HEK293 (cell line): ENCODE measurements at regions not wholly inside any gene's neighbourhood (a gene's known extent, or its start where the extent isn't known, plus 50 kb on each side); places are given as distances from the start of the nearest gene placed in this dataset.

ENCODE experiments used
- CTCF ChIA-PET: fragments of 350-600 bp; formaldehyde crosslinking; extraction: SDS; loops from one replicate; lab custom pipeline; 2021; ENCODE audit warnings: antibody characterized with exemption; lab: Yijun Ruan, JAX
- POLR2A ChIA-PET: fragments of 300-600 bp; formaldehyde crosslinking; extraction: SDS; loops from one replicate; lab custom pipeline; 2020; ENCODE audit warnings: antibody characterized with exemption, inconsistent platforms; lab: Yijun Ruan, JAX
- H3K27ac ChIP-seq: fragments of 200-500 bp; sonication (Bioruptor generic); 2 replicates; pipeline ENCODE4 v1.5.1; 2014; ENCODE audit warnings: low read depth, low read length, control low read depth, inconsistent platforms; ENCODE audit errors: extremely low read depth
- H3K36me3 ChIP-seq, 2 experiments: fragments of 200-500 bp in 1 of 2; sonication (Bioruptor generic) in 1 of 2; 1 replicate in 1 of 2; 2 replicates in 1 of 2; pipeline ENCODE4 v1.5.1; 2014 to 2017; ENCODE audit warnings: inconsistent platforms in 2 of 2, low read length in 2 of 2; ENCODE audit not compliant: control insufficient read depth in 2 of 2, insufficient read depth in 1 of 2
- H3K4me1 ChIP-seq: fragments of 200-500 bp; sonication (Bioruptor generic); 2 replicates; pipeline ENCODE4 v1.5.1; 2014; ENCODE audit warnings: mild to moderate bottlenecking, low read length, inconsistent platforms; ENCODE audit not compliant: control insufficient read depth, insufficient read depth
- H3K4me3 ChIP-seq: 2 replicates; pipeline ENCODE4 v1.5.1; 2011; ENCODE audit warnings: low read depth, mild to moderate bottlenecking, control low read depth, low read length, moderate library complexity
- H3K9me3 ChIP-seq: fragments of 200-500 bp; sonication (Bioruptor generic); 2 replicates; pipeline ENCODE4 v1.5.1; 2014; ENCODE audit warnings: low read depth, low read length, inconsistent platforms; ENCODE audit not compliant: control insufficient read depth, insufficient read depth
- HOXD13 ChIP-seq: sonication (generic); formaldehyde crosslinking; IDR thresholded peaks from 2 replicates; pipeline ENCODE4 v1.8.0; 2022; ENCODE audit warnings: missing genetic modification reagents, borderline replicate concordance
- KLF16 ChIP-seq: fragments of 450-650 bp; formaldehyde crosslinking; IDR thresholded peaks from 2 replicates; pipeline ENCODE4 v1.5.1; 2017; ENCODE audit warnings: missing biosample characterization, missing genetic modification characterization
- OSR2 ChIP-seq: fragments of 450-650 bp; formaldehyde crosslinking; IDR thresholded peaks from 2 replicates; pipeline ENCODE4 v1.5.1; 2016; ENCODE audit warnings: missing biosample characterization, missing genetic modification characterization
- RBAK ChIP-seq: fragments of 450-650 bp; formaldehyde crosslinking; IDR thresholded peaks from 2 replicates; pipeline ENCODE4 v1.5.1; 2016; ENCODE audit warnings: missing biosample characterization, missing genetic modification characterization
- ZBTB1 ChIP-seq: fragments of 450-650 bp; formaldehyde crosslinking; IDR thresholded peaks from 2 replicates; pipeline ENCODE4 v1.5.1; 2016; ENCODE audit warnings: missing biosample characterization, missing genetic modification characterization
- ZBTB17 ChIP-seq: fragments of 450-650 bp; formaldehyde crosslinking; IDR thresholded peaks from 2 replicates; pipeline ENCODE4 v1.5.1; 2016; ENCODE audit warnings: missing biosample characterization, missing genetic modification characterization
- ZNF16 ChIP-seq: fragments of 450-650 bp; formaldehyde crosslinking; IDR thresholded peaks from 2 replicates; pipeline ENCODE4 v1.5.1; 2016; ENCODE audit warnings: low read depth, missing biosample characterization, missing genetic modification characterization
- ZNF19 ChIP-seq: fragments of 450-650 bp; formaldehyde crosslinking; IDR thresholded peaks from 2 replicates; pipeline ENCODE4; 2016; ENCODE audit warnings: missing biosample characterization, missing genetic modification characterization, low read depth
- ZNF248 ChIP-seq: fragments of 450-650 bp; formaldehyde crosslinking; IDR thresholded peaks from 2 replicates; pipeline ENCODE4 v1.5.1; 2017; ENCODE audit warnings: missing biosample characterization, missing genetic modification characterization
- ZNF266 ChIP-seq: fragments of 450-650 bp; formaldehyde crosslinking; IDR thresholded peaks from 2 replicates; pipeline ENCODE4 v1.5.1; 2016; ENCODE audit warnings: missing biosample characterization, missing genetic modification characterization, low read depth
- ZNF311 ChIP-seq: fragments of 450-650 bp; formaldehyde crosslinking; IDR thresholded peaks from 2 replicates; pipeline ENCODE4 v1.5.1; 2017; ENCODE audit warnings: missing biosample characterization, missing genetic modification characterization, borderline replicate concordance
- ZNF423 ChIP-seq: fragments of 450-650 bp; formaldehyde crosslinking; IDR thresholded peaks from 2 replicates; pipeline ENCODE4 v1.5.1; 2016; ENCODE audit warnings: missing biosample characterization, missing genetic modification characterization
- ZNF521 ChIP-seq: fragments of 450-650 bp; formaldehyde crosslinking; IDR thresholded peaks from 2 replicates; pipeline ENCODE4 v1.5.1; 2017; ENCODE audit warnings: missing biosample characterization, mild to moderate bottlenecking, missing genetic modification characterization
- ZNF600 ChIP-seq: fragments of 450-650 bp; formaldehyde crosslinking; IDR thresholded peaks from 2 replicates; pipeline ENCODE4 v1.5.1; 2016; ENCODE audit warnings: missing biosample characterization, missing genetic modification characterization
- ZNF624 ChIP-seq: fragments of 450-650 bp; formaldehyde crosslinking; IDR thresholded peaks from 2 replicates; pipeline ENCODE4 v1.5.1; 2017; ENCODE audit warnings: missing biosample characterization, missing genetic modification characterization
- ZNF660 ChIP-seq: fragments of 450-650 bp; IDR thresholded peaks from 2 replicates; pipeline ENCODE4 v1.5.1; 2018; ENCODE audit warnings: missing biosample characterization, mild to moderate bottlenecking, missing genetic modification characterization
- TF ChIP-seq, protein P1 (sequence below): fragments of 450-650 bp; formaldehyde crosslinking; IDR thresholded peaks from 2 replicates; pipeline ENCODE4 v1.5.1; 2016; ENCODE audit warnings: missing biosample characterization, missing genetic modification characterization
- TF ChIP-seq, protein P2 (sequence below): fragments of 450-650 bp; formaldehyde crosslinking; IDR thresholded peaks from 2 replicates; pipeline ENCODE4 v1.5.1; 2016; ENCODE audit warnings: missing biosample characterization, missing genetic modification characterization
- TF ChIP-seq, protein P3 (sequence below): fragments of 450-650 bp; formaldehyde crosslinking; IDR thresholded peaks from 2 replicates; pipeline ENCODE4 v1.5.1; 2016; ENCODE audit warnings: missing biosample characterization, missing genetic modification characterization
- TF ChIP-seq, protein P4 (sequence below): fragments of 450-650 bp; formaldehyde crosslinking; IDR thresholded peaks from 2 replicates; pipeline ENCODE4 v1.5.1; 2016; ENCODE audit warnings: missing biosample characterization, missing genetic modification characterization
- TF ChIP-seq, protein P5 (sequence below): fragments of 450-650 bp; formaldehyde crosslinking; IDR thresholded peaks from 2 replicates; pipeline ENCODE4 v1.5.1; 2016; ENCODE audit warnings: missing biosample characterization, missing genetic modification characterization, borderline replicate concordance
- TF ChIP-seq, protein P6 (sequence below): fragments of 450-650 bp; formaldehyde crosslinking; IDR thresholded peaks from 2 replicates; pipeline ENCODE4 v1.5.1; 2016; ENCODE audit warnings: missing biosample characterization, missing genetic modification characterization

DNA sequence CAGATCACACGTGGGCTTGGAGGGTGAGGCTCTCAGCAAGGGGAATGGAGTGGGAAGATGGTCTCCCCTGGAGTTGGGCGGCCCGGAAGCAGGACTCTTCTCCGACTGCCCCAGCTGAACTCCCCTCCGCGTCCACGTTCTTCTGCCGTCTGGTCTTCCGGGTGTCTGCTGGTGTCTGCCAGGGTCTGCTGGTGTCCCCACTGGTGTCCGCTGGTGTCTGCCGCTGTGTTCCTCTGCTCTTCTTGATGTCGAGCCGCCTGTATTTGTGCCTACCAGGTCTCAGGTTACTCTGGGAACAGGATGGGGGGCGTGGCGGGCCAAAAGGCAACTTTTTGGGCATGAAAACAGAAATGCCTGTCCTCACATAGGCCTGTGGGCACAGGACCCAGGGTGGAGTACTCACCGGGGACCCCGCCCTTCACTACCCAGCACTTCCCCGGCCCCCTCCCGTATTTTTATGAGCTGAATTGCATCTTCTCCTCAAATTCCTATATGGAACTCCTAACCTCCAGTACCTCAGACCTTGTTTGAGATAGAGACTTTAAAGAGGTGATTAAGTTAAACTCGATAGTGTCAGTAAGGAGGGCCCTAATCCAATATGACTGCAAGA, 675.4 kb downstream of the SEMA5A start (continued):
- TF ChIP-seq, protein P1, sequence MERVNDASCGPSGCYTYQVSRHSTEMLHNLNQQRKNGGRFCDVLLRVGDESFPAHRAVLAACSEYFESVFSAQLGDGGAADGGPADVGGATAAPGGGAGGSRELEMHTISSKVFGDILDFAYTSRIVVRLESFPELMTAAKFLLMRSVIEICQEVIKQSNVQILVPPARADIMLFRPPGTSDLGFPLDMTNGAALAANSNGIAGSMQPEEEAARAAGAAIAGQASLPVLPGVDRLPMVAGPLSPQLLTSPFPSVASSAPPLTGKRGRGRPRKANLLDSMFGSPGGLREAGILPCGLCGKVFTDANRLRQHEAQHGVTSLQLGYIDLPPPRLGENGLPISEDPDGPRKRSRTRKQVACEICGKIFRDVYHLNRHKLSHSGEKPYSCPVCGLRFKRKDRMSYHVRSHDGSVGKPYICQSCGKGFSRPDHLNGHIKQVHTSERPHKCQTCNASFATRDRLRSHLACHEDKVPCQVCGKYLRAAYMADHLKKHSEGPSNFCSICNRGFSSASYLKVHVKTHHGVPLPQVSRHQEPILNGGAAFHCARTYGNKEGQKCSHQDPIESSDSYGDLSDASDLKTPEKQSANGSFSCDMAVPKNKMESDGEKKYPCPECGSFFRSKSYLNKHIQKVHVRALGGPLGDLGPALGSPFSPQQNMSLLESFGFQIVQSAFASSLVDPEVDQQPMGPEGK (tag by site-specific recombination), result no peak
- TF ChIP-seq ZNF624 (tag by site-specific recombination) (no peak), HOXD13 (no peak), ZNF660 (tag by site-specific recombination) (no peak), ZNF311 (tag by site-specific recombination) (no peak), ZNF600 (tag by site-specific recombination) (no peak), ZBTB1 (tag by site-specific recombination) (no peak), KLF16 (tag by site-specific recombination) (no peak)
- TF ChIP-seq, protein P2, sequence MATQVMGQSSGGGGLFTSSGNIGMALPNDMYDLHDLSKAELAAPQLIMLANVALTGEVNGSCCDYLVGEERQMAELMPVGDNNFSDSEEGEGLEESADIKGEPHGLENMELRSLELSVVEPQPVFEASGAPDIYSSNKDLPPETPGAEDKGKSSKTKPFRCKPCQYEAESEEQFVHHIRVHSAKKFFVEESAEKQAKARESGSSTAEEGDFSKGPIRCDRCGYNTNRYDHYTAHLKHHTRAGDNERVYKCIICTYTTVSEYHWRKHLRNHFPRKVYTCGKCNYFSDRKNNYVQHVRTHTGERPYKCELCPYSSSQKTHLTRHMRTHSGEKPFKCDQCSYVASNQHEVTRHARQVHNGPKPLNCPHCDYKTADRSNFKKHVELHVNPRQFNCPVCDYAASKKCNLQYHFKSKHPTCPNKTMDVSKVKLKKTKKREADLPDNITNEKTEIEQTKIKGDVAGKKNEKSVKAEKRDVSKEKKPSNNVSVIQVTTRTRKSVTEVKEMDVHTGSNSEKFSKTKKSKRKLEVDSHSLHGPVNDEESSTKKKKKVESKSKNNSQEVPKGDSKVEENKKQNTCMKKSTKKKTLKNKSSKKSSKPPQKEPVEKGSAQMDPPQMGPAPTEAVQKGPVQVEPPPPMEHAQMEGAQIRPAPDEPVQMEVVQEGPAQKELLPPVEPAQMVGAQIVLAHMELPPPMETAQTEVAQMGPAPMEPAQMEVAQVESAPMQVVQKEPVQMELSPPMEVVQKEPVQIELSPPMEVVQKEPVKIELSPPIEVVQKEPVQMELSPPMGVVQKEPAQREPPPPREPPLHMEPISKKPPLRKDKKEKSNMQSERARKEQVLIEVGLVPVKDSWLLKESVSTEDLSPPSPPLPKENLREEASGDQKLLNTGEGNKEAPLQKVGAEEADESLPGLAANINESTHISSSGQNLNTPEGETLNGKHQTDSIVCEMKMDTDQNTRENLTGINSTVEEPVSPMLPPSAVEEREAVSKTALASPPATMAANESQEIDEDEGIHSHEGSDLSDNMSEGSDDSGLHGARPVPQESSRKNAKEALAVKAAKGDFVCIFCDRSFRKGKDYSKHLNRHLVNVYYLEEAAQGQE, result no peak
- TF ChIP-seq, protein P3, sequence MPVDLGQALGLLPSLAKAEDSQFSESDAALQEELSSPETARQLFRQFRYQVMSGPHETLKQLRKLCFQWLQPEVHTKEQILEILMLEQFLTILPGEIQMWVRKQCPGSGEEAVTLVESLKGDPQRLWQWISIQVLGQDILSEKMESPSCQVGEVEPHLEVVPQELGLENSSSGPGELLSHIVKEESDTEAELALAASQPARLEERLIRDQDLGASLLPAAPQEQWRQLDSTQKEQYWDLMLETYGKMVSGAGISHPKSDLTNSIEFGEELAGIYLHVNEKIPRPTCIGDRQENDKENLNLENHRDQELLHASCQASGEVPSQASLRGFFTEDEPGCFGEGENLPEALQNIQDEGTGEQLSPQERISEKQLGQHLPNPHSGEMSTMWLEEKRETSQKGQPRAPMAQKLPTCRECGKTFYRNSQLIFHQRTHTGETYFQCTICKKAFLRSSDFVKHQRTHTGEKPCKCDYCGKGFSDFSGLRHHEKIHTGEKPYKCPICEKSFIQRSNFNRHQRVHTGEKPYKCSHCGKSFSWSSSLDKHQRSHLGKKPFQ (tag by site-specific recombination), result no peak
- TF ChIP-seq, all 188 proteins: peak for 0

DNA sequence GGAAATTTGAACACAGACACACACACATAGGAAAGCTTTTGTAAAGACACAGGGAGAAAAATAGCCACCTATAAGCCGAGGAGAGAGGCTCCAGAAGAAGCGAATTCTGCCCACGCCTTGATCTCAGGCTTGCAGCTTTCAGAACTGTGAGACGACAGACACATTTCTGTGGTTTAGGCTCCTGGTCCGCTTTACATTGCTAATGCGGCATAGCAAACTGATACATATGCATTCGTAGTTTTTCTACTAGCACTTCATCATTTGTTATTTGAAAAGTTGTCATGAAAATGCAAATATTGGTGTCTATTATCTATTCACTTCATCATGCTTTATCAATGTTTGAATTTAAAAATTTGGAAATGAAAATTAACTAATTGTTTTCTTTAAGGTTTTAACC, 674.9 kb downstream of the SEMA5A start:
- Histone ChIP-seq H3K27ac (no peak overlapping the region), H3K36me3 (no peaks in the 10 kb centered on the region), H3K4me1 (no peaks in the 10 kb centered on the region), H3K4me3 (no peak overlapping the region), H3K9me3 (no peaks in the 10 kb centered on the region)
- POLR2A ChIA-PET, result no interaction called here
- CTCF ChIA-PET, result no interaction called here
- TF ChIP-seq ZNF248 (tag by site-specific recombination) (no peak), ZNF266 (no peak), OSR2 (tag by site-specific recombination) (no peak), ZNF19 (no peak), ZNF521 (no peak), ZNF16 (no peak), ZBTB17 (no peak), RBAK (no peak), ZNF423 (no peak)
- TF ChIP-seq, protein P4, sequence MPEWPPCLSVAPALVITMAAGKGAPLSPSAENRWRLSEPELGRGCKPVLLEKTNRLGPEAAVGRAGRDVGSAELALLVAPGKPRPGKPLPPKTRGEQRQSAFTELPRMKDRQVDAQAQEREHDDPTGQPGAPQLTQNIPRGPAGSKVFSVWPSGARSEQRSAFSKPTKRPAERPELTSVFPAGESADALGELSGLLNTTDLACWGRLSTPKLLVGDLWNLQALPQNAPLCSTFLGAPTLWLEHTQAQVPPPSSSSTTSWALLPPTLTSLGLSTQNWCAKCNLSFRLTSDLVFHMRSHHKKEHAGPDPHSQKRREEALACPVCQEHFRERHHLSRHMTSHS (tag by site-specific recombination), result no peak
- TF ChIP-seq, protein P5, sequence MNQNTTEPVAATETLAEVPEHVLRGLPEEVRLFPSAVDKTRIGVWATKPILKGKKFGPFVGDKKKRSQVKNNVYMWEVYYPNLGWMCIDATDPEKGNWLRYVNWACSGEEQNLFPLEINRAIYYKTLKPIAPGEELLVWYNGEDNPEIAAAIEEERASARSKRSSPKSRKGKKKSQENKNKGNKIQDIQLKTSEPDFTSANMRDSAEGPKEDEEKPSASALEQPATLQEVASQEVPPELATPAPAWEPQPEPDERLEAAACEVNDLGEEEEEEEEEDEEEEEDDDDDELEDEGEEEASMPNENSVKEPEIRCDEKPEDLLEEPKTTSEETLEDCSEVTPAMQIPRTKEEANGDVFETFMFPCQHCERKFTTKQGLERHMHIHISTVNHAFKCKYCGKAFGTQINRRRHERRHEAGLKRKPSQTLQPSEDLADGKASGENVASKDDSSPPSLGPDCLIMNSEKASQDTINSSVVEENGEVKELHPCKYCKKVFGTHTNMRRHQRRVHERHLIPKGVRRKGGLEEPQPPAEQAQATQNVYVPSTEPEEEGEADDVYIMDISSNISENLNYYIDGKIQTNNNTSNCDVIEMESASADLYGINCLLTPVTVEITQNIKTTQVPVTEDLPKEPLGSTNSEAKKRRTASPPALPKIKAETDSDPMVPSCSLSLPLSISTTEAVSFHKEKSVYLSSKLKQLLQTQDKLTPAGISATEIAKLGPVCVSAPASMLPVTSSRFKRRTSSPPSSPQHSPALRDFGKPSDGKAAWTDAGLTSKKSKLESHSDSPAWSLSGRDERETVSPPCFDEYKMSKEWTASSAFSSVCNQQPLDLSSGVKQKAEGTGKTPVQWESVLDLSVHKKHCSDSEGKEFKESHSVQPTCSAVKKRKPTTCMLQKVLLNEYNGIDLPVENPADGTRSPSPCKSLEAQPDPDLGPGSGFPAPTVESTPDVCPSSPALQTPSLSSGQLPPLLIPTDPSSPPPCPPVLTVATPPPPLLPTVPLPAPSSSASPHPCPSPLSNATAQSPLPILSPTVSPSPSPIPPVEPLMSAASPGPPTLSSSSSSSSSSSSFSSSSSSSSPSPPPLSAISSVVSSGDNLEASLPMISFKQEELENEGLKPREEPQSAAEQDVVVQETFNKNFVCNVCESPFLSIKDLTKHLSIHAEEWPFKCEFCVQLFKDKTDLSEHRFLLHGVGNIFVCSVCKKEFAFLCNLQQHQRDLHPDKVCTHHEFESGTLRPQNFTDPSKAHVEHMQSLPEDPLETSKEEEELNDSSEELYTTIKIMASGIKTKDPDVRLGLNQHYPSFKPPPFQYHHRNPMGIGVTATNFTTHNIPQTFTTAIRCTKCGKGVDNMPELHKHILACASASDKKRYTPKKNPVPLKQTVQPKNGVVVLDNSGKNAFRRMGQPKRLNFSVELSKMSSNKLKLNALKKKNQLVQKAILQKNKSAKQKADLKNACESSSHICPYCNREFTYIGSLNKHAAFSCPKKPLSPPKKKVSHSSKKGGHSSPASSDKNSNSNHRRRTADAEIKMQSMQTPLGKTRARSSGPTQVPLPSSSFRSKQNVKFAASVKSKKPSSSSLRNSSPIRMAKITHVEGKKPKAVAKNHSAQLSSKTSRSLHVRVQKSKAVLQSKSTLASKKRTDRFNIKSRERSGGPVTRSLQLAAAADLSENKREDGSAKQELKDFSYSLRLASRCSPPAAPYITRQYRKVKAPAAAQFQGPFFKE (tag by site-specific recombination), result no peak
- TF ChIP-seq, protein P6, sequence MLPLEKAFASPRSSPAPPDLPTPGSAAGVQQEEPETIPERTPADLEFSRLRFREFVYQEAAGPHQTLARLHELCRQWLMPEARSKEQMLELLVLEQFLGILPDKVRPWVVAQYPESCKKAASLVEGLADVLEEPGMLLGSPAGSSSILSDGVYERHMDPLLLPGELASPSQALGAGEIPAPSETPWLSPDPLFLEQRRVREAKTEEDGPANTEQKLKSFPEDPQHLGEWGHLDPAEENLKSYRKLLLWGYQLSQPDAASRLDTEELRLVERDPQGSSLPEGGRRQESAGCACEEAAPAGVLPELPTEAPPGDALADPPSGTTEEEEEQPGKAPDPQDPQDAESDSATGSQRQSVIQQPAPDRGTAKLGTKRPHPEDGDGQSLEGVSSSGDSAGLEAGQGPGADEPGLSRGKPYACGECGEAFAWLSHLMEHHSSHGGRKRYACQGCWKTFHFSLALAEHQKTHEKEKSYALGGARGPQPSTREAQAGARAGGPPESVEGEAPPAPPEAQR (tag by site-specific recombination), result no peak
